Epithelial cell of esophagus (primary cell): ENCODE measurements at regions not wholly inside any gene's neighbourhood (a gene's known extent, or its start where the extent isn't known, plus 50 kb on each side); places are given as distances from the start of the nearest gene placed in this dataset.

Source experiments
- DNase-seq: peaks from one replicate; pipeline ENCODE4 v3.0.0; 2010; ENCODE audit warnings: low read depth
- H3K4me3 ChIP-seq: 2 replicates; pipeline ENCODE4 v1.5.1; 2011; ENCODE audit warnings: mild to moderate bottlenecking, low read length, control low read depth
- TF ChIP-seq, protein P1 (sequence below): IDR thresholded peaks from 2 replicates; pipeline ENCODE4 v1.5.1; 2011; ENCODE audit warnings: low read depth, mild to moderate bottlenecking, low read length, control low read depth, inconsistent platforms; ENCODE audit not compliant: insufficient read depth; ENCODE audit errors: missing control alignments

DNA sequence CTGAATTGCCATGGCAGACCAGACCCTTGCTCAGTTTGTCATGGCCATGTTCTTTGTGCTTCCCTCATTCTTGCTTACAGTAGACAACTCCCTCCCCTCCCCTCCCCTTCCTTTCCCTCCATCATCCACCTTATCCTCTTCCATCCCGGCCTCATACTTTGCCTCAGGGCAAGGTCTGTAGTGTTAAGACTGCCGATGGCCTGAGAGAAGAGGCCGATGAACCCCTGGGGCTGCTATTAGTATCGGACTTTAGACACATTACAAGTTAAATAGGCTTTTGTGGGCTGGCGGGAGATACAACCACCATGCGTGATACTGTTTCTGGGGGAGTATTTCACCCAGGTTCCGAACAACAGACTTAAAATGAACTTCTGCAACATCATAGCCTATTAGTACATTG, 364.5 kb upstream of the ZFHX3 start:
- no peak overlapping the region for H3K4me3 ChIP-seq
- DNase-seq: no peak
- TF ChIP-seq, protein P1, sequence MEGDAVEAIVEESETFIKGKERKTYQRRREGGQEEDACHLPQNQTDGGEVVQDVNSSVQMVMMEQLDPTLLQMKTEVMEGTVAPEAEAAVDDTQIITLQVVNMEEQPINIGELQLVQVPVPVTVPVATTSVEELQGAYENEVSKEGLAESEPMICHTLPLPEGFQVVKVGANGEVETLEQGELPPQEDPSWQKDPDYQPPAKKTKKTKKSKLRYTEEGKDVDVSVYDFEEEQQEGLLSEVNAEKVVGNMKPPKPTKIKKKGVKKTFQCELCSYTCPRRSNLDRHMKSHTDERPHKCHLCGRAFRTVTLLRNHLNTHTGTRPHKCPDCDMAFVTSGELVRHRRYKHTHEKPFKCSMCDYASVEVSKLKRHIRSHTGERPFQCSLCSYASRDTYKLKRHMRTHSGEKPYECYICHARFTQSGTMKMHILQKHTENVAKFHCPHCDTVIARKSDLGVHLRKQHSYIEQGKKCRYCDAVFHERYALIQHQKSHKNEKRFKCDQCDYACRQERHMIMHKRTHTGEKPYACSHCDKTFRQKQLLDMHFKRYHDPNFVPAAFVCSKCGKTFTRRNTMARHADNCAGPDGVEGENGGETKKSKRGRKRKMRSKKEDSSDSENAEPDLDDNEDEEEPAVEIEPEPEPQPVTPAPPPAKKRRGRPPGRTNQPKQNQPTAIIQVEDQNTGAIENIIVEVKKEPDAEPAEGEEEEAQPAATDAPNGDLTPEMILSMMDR: no peak

DNA sequence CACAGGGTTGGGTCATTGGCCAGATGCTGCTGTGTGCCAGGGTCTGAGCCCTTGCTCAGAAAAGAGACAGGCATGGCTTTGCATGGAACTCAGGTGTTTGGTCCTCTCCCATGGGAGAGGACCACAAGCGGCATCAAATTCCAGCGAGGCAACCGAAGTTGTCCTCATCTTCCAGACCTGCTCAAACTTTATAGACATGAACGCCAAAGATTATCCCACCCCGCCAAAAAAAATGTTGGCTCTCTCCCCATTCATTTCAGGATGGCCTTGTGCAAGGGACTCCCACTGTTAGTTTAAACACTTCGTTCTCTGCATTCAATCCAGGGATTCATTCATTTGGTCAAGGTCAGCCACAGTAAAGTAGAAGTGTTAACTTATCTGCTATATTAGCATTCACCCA, 360.8 kb upstream of the ZFHX3 start:
- no peak for DNase-seq
- H3K4me3 ChIP-seq: no peak overlapping the region
- TF ChIP-seq, protein P1: no peak

DNA sequence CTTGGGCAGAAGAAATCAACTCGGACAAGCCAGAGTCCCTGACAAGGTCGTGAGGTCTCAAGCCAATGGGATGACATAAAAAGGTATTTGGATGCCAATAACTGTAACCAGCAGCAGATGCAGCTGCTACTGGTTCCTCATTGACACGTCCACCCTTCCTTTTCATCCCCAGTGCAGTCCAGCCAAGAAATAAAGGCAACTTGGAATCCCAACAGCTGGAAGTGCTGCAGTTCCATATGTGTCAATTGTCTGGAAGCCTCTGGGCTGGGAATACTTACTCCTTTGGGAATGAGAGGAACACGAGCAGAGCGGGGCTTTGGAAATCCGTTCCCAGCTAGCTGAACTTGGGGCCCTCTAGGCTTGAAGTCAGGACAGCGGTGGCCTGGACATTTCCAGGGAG, 360.4 kb upstream of the ZFHX3 start:
- TF ChIP-seq, protein P1: no peak
- DNase-seq: no peak
- no peak overlapping the region for H3K4me3 ChIP-seq

DNA sequence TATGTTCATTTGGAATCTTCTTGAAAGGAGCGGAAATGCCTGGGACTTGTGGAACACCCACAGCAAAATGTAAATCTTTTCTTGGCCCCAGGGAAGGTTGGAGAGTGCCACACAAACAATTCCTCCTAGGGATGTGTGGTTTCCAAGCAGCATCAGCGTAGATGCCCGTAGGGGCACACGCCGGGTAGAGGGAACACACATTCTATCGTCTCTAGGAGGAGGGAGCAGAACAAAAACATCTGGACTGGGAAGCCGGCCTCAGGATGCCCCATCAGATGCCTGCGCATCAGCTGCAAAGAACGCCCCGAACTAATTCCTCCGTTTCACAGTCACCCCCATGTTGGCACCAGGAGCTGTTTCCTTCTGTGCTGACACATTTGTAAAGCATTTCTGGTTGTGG, 357.9 kb upstream of the ZFHX3 start:
- DNase-seq: no peak
- no peak overlapping the region for H3K4me3 ChIP-seq
- TF ChIP-seq, protein P1: no peak

DNA sequence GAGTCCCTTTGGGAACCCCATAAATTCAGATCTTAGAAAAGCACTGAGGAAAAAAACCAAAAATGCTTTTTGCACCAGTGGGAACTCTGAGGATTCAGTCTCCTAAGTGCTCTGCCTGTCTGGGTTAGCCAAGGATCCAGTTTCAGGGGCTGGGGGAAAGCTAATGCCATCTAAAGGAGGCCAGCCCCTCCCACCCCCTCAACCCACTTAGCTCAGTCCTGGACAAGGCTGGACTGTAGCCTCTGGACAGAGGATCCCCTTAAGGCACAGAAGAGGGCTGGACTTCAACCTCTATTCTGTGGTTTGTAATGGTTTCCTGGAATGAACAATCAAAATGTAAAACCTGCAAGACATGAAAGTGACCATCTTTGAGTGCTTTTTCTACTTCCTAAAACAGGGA, 356.1 kb upstream of the ZFHX3 start:
- DNase-seq: no peak
- TF ChIP-seq, protein P1: no peak
- no peak overlapping the region for H3K4me3 ChIP-seq

DNA sequence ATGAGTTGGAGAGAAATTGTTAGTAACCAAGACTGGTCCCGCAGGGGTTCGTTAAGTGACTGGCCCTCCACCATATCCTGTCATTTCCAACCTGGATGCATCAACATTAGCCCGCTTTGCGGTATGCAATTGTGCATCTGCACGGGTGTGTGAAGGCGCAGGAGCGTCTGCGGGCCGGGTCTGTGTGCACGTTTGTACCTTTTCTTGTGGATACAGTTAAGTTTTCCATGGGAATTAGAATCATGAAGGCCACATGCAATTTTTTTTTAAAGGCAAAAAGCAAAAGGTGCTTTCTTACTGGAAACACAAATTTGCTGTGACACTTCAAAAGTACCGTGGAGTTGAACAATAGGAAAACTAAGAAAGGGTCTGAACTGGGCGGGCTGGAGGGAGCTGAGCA, 355.4 kb upstream of the ZFHX3 start:
- H3K4me3 ChIP-seq: no peak overlapping the region
- TF ChIP-seq, protein P1: no peak
- no peak for DNase-seq

DNA sequence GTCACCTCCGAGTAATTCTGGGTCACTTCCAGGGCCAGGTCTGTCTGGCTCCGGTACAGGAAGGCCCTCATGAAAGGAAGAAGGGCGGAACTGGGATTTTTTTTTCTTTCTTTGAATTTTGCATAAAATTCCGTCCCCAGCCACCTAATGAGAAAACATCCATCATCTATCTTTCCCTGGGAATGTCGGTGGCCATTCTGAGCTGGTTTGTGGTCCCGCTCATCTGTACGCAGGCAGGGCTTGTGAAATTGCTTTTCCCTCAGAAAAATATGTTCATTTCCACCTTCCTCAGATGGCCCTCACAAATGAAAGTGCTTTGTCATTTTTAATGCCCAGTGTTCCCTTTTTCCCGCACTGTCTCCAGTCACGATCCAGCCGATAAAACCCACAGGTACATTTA, 353.0 kb upstream of the ZFHX3 start:
- H3K4me3 ChIP-seq: no peak overlapping the region
- TF ChIP-seq, protein P1: no peak
- no peak for DNase-seq
